Mesothelial cell of epicardium (in vitro differentiated cells): ENCODE measurements at regions not wholly inside any gene's neighbourhood (a gene's known extent, or its start where the extent isn't known, plus 50 kb on each side); places are given as distances from the start of the nearest gene placed in this dataset.

Experiments
- DNase-seq, 2 experiments: peaks; one replicate each; pipeline ENCODE4 v3.0.0; 2021; ENCODE audit warnings: low spot score in 2 of 2; ENCODE audit not compliant: unreplicated experiment in 2 of 2
- H3K27ac Mint-ChIP-seq: 2 replicates; pipeline ENCODE4 v1.8.0; 2021; ENCODE audit warnings: mixed read lengths
- H3K27me3 Mint-ChIP-seq: 2 replicates; pipeline ENCODE4 v1.8.0; 2021; ENCODE audit warnings: low read depth, mixed read lengths
- H3K36me3 Mint-ChIP-seq: 2 replicates; pipeline ENCODE4 v1.8.0; 2021; ENCODE audit warnings: mixed read lengths
- H3K4me1 Mint-ChIP-seq: 2 replicates; pipeline ENCODE4 v1.8.0; 2021; ENCODE audit warnings: mixed read lengths
- H3K4me3 Mint-ChIP-seq: 2 replicates; pipeline ENCODE4 v1.8.0; 2021; ENCODE audit warnings: mild to moderate bottlenecking, moderate library complexity, mixed read lengths
- H3K9me3 Mint-ChIP-seq: 2 replicates; pipeline ENCODE4 v1.8.0; 2021; ENCODE audit warnings: mixed read lengths
- CTCF ChIP-seq: fragments of 200-600 bp; sonication (generic); IDR thresholded peaks from one replicate; pipeline ENCODE4 v1.5.0; 2021; ENCODE audit warnings: antibody characterized with exemption; ENCODE audit not compliant: unreplicated experiment

DNA sequence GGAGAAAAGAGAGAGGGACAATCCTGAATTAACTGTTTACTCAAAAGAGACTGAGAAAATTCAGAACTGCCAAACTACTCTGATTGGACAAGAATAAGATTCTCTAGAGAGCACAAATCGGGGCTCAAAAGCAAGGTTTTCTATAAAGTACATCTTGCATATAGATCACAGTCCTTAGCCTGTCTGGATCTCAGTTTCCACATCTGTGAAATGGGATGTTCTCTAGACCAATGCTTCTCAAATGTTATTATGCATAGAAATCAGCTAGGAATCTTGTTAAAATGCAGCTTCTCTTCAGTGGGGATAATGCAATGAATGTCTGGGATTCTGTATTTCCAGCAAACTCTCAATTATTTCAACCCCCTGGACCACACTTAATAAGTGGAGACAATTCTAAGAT is 231.6 kb downstream of the ESM1 start:
- H3K27me3 Mint-ChIP-seq: no peaks in the 10 kb centered on the region

DNA sequence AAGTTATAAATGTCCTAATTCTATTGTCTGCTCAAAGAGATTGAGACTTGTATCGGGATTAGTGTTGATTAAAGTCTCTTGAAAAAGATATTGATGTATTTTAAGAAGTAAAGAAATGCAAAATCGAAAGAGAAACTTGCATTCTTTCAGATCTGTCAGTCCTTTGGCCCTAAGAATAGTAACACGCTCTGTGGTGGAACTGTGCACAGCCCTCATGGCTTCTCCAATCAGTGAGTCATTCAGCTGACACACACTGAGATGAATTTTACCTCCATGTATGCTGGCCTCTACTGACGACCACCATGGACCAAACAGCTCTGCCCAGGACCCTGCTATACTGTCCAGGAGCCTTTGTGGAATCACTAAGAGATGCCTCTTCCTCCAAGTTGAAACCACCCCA is 232.4 kb downstream of the ESM1 start:
- Mint-ChIP-seq H3K9me3 (no peaks in the 10 kb centered on the region), H3K27me3 (no peaks in the 10 kb centered on the region), H3K4me1 (no peaks in the 10 kb centered on the region), H3K36me3 (no peaks in the 10 kb centered on the region), H3K4me3 (no peak overlapping the region), H3K27ac (no peak overlapping the region)
- no peak for TF ChIP-seq CTCF
- DNase-seq: no peak

More for the DNA sequence above, 231.6 kb downstream of the ESM1 start:
- Mint-ChIP-seq H3K9me3 (no peaks in the 10 kb centered on the region), H3K4me3 (no peak overlapping the region), H3K4me1 (no peaks in the 10 kb centered on the region), H3K36me3 (no peaks in the 10 kb centered on the region), H3K27ac (no peak overlapping the region)
- no peak for TF ChIP-seq CTCF
- no peak for DNase-seq

DNA sequence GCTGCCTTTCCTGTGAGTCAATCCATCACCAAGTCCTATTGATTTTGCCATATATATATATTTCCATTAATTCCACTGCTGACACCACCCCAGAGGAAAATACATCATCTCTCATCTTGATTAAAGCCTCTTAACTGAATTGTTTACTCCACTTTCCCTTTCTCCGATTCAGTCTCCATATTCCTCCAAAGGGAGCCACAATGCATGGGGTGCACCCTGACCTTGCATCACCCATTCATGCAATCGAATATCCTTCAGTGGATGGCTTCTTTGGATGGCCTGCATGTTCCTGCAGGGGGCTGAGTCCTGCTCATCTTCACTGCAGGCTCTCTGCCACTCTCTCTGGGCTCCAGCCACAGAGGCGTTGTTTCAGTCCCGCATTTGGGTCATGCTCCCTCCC is 231.0 kb downstream of the SNX18 start:
- DNase-seq: no peak
- peaks cover 9% of the 10 kb centered on the region for H3K4me1 Mint-ChIP-seq
- H3K27me3 Mint-ChIP-seq: no peaks in the 10 kb centered on the region
- no peaks in the 10 kb centered on the region for H3K9me3 Mint-ChIP-seq
- H3K36me3 Mint-ChIP-seq: no peaks in the 10 kb centered on the region
- H3K27ac Mint-ChIP-seq: no peak overlapping the region
- no peak for TF ChIP-seq CTCF
- no peak overlapping the region for H3K4me3 Mint-ChIP-seq

DNA sequence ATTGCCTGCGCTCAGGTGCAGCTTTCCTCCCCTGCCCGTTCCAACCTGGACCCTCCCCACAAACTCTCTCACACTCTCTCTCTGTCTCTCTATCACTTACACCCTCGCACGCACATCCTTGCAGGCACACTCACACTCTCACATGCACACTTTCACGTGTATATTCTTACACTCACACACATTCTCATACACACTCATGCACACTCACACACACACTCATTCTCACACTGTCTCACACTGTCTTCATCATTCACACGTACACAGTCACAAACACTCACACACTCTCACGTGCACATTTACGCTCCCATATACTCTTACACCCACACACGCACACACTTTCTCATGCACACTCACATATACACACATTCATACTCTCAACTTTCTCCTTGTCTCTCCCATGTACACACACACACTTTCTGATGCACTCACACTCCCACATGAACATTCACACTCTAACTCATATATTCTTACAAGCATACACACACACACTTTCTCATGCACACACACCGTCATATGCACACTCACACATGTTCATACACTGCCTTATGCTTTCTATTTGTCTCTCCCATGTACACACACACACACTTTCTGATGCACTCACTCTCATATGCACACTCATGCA is 229.3 kb downstream of the SNX18 start:
- H3K9me3 Mint-ChIP-seq: no peaks in the 10 kb centered on the region
- TF ChIP-seq CTCF: no peak
- DNase-seq: no peak
- H3K36me3 Mint-ChIP-seq: no peaks in the 10 kb centered on the region
- no peaks in the 10 kb centered on the region for H3K27me3 Mint-ChIP-seq
- H3K27ac Mint-ChIP-seq: no peak overlapping the region
- no peak overlapping the region for H3K4me3 Mint-ChIP-seq
- peaks cover 16% of the 10 kb centered on the region for H3K4me1 Mint-ChIP-seq

DNA sequence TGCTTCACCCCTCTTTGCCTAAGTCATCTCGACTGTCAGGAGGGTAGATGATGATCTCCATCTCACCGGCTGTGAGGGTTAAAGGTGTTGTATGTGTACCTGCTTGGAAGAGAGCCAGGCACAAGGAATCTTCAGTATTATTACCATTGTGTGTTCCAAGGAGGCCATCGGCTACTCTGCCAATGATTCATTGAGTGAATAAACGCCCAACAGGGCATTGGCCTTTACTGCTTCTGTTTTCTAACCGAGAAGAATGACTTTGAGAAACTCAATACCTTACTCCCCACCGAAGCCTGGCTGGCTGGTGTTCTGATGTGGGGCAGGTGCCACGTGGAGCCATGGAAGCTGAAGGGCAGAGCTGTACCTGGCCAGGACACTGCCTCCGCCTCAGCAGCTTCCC is 228.8 kb downstream of the SNX18 start:
- Mint-ChIP-seq H3K27me3 (no peaks in the 10 kb centered on the region), H3K36me3 (no peaks in the 10 kb centered on the region), H3K9me3 (no peaks in the 10 kb centered on the region), H3K4me1 (peaks cover 16% of the 10 kb centered on the region), H3K27ac (no peak overlapping the region), H3K4me3 (no peak overlapping the region)
- DNase-seq: no peak
- TF ChIP-seq CTCF: no peak

GRCh38 chr5:54745599-54745998 is 228.0 kb downstream of the SNX18 start:
- H3K27ac Mint-ChIP-seq: no peak overlapping the region

More at GRCh38 chr5:54745599-54745998, 228.0 kb downstream of the SNX18 start:
- Mint-ChIP-seq H3K4me3 (no peak overlapping the region), H3K36me3 (no peaks in the 10 kb centered on the region), H3K27me3 (no peaks in the 10 kb centered on the region), H3K4me1 (peaks cover 16% of the 10 kb centered on the region), H3K9me3 (no peaks in the 10 kb centered on the region)
- no peak for TF ChIP-seq CTCF
- DNase-seq: no peak
